NCI-H774 (cell line): ENCODE measurements at regions not wholly inside any gene's neighbourhood (a gene's known extent, or its start where the extent isn't known, plus 50 kb on each side); places are given as distances from the start of the nearest gene placed in this dataset.
"Not testable (repeated sequence)": the region's sequence is repeated elsewhere in the genome, so short reads cannot be mapped to it uniquely, and the experiment has no call there.

Source experiments
- DNase-seq: peaks from one replicate; lab custom pipeline; 2025; lab: John Stamatoyannopoulos, UW

DNA sequence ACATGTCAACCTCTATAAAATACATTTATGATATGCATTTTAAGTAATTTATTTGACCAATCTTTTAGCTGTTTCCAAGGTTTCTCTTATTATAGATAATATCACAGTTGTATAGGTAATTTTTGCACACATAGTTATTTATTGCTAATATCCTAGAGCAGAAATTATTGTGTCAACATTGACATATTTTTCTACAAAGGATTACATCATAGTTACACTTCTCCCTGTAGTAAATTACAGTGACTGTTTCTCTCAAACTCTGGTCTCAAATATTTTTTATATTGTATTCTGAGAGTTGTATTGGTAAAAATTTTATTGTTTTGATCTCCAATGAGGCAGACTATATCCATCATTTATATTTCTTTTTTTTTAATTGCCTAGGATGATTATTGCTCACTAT, 714.4 kb upstream of the CDH6 start:
- DNase-seq = no peak

DNA sequence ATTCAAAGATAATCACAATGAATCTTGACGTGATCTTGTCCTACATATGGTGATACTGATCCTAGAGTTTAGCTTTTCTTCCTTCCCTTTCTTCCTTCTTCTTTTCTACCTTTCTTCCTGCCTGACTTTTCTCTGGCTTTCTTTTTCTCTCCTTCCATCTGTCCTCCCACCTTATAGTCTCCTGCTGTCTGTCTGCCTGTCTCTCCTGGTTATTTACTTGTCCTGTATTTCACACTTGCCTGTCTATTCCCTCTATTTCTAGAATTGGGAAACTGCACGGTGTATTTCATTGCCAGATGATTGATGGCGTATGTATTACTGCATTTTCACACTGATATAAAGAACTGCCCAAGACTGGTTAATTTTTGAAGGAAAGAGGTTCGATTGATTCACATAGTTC, 718.1 kb upstream of the CDH6 start:
- no peak for DNase-seq

- DNase-seq = no peak
These were observed 723.8 kb upstream of the CDH6 start for GRCh38 chr5:30469691-30470090.

DNA sequence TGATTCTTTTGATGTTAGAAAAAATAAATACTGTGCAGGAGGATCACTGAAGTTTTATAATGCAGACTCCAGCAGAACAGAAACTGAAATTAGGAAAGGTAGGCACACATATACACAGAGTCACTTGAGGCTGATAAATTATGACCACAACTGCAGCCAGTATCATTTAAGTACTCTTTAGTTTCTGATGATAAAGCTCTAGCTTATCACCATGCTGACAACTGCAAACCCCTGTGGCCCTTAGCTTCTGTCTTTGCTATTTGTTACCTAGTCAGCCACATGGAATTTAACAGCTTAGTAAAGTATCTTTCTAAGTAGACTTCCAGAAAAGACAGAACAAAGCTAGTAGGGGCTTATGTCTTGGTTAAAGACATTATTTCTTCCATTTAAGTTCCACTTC, 734.8 kb upstream of the CDH6 start:
- DNase-seq = no peak

- not testable (repeated sequence) for DNase-seq
These were observed 738.0 kb upstream of the CDH6 start for GRCh38 chr5:30455484-30455883.

- DNase-seq = no peak
These were observed 740.3 kb upstream of the CDH6 start for GRCh38 chr5:30453168-30453567.

DNA sequence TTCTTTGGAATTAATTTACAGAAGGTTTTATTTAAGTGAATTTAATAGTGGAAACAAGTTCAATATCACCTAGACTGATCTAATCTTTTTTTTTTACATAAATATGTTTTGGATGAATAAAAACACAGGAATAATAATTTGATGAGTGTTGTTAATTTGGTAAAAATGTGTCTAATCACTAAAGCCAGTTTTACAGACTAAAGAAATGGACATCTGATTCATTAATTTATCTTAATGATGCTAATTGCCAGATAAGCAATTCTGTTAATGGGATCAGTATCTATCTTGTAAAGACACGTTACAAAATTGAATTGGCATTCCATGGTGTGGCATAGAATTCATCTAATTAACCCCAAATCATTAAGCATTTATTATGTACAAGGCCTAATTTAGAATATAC, 743.3 kb upstream of the CDH6 start:
- DNase-seq = no peak

DNA sequence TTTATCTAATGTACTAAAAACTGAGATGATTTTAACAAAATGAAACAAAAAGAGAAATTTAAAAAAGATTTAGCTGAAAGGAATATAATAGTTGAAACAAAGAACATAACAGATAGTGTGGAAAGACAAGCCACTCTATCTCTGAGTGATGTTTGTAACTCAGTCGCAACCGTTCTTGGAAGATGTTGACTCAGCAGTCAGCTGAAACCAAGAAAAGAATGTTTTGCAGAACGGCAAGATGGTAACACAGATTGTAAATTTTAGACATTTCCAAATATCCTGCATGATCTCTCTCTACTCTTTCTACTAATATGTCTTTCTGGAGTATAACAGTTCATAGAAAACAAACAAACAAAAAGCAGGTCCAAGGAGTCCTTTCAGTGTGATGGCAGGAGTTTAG, 746.1 kb upstream of the CDH6 start:
- DNase-seq = no peak

GRCh38 chr5:30446456-30446855, 747.0 kb upstream of the CDH6 start:
- no peak for DNase-seq

DNA sequence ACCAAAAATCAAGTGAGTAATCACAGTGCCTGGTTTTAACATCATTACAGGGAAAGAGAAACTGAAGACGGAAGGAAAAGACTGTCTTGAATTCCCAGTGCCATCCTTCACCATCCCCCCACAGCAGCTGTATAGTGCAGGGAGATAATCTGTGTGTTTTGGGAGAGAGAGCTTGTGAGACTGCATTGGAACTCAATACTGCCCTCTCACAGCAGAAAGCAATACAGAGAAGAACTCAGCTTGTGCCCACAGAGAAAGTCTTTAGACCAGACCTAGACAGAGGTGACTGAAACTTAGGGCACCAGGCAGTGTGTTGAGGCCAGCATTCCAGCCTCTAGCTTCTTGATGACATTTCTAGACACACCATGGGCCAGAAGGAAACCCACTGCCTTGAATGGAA, 754.7 kb upstream of the CDH6 start:
- DNase-seq = no peak

GRCh38 chr5:30436691-30437090, 756.8 kb upstream of the CDH6 start:
- DNase-seq = no peak

DNA sequence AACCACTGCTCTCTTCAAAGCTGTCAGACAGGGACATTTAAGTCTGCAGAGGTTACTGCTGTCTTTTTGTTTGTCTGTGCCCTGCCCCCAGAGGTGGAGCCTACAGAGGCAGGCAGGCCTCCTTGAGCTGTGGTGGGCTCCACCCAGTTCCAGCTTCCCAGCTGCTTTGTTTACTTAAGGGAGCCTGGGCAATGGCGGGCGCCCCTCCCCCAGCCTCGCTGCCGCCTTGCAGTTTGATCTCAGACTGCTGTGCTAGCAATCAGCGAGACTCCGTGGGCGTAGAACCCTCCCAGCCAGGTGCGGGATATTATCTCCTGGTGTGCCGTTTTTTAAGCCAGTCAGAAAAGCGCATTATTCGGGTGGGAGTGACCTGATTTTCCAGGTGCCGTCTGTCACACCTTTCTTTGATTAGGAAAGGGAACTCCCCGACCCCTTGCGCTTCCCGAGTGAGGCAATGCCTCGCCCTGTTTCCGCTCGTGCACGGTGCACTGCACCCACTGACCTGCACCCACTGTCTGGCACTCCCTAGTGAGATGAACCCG, 764.5 kb upstream of the CDH6 start:
- DNase-seq = not testable (repeated sequence)

DNA sequence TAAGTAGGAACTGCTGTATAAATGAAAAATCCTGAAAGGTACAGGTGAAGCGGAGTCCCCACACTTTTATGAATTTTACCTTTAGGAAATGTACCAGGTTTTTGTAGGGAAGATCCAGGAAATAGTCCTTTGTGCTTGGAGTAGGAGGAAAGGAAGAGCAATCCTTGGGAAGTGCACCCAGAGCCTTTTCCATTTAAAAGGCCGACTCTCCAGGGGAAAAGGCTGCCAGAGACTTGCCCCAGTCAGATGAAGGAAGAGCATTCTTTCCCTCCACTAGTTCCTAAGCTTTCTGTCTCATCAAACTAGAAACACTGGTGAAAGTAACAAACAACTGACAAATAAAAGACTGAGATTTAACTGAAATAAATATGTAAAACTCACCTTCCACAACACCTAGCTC, 779.4 kb upstream of the CDH6 start:
- DNase-seq = no peak

DNA sequence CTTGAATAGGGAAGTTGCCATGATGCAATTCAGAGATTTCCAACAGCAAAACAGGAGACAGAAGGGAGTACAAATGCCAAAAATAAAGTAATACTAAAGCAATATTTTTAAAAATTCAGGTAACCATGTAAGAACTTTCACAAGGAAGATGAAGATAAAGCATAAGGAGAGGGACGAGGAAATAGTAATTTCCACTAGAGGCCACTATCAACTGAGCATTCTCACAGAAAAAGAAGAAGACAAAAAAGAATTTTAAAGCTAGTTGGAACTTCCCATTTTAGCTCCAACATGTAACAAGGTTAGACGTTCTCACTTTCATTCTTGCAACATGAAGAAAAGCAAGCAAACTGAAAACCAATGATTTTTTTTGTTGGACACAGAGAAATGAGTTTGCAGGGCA, 779.9 kb upstream of the CDH6 start:
- DNase-seq = no peak

DNA sequence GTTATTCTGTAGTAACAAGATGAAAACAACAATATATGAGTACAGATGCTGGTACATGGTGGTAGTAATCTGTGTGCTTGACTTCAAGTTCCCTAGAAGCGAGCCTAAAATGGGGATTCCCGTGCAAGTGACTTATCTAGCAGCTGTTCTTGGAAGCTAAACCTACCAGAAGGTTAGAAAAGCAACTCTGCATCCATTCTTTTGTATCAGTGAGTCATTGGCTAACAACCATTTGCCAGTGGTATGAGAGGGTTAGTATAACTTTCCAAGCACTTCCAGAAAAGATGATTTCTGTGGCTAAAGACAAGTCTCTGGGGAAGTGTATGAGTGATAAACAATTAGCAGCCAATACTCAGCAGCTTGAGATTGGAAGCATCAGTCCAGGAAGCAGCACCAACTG, 787.7 kb upstream of the CDH6 start:
- no peak for DNase-seq

- DNase-seq = peak; percentile 33
These were observed 791.9 kb upstream of the CDH6 start for GRCh38 chr5:30401479-30402058.

DNA sequence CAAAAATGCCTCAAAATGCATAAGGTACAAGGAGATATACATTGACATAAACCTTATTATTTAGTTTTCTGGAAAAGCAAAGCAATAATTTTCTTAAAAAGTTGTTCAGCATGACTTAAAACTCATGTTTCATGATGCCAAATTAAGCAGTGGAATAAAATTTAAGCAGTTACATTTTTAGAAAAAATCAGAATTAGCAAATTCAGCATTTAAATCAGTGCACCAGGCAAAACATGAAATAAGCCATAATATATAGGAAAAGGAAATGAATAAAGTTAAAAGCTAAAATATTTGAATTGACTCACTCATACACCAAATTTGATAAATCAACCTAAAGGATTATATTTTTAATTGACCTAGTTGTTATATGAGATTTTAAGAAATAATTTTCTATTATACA, 795.1 kb upstream of the CDH6 start:
- DNase-seq = no peak

DNA sequence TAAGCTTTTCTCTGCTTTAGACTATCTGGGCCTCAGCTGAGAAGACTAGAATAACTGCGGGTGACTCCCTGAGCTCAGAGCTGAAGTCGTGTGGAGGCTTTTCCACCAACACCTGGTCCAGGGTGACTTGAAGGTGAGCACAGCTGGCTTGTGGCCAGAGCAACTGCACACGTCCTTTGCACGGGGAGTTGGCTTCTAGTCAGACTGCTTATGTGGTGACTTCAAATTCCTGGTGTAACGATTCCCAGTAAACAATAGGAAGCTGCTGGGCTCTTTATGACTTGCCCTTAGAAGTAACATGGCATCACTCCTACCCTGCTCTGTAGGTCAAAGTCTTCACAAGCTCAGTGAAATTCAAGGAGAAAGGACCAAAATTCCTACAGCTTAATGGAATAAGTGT, 800.6 kb upstream of the CDH6 start:
- DNase-seq = no peak

DNA sequence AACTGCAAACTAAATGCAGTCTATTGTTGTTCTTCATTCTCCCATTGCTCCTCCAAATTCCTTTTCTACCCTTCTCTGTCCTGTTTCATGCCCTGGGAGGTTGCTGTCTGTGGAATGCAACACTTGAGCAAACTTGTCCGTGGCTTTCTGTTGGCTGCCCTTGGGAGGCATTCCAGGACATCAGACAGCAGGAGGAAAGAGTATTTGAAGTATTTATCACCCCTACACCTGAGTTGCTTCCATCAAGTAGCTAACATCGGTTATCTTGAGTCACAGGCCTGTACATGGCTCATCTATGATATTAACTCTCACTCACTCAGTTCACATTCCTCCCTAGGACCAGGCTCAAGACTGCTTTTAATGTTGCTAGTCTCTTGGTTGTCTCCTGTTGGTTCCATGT, 803.4 kb upstream of the CDH6 start:
- no peak for DNase-seq

DNA sequence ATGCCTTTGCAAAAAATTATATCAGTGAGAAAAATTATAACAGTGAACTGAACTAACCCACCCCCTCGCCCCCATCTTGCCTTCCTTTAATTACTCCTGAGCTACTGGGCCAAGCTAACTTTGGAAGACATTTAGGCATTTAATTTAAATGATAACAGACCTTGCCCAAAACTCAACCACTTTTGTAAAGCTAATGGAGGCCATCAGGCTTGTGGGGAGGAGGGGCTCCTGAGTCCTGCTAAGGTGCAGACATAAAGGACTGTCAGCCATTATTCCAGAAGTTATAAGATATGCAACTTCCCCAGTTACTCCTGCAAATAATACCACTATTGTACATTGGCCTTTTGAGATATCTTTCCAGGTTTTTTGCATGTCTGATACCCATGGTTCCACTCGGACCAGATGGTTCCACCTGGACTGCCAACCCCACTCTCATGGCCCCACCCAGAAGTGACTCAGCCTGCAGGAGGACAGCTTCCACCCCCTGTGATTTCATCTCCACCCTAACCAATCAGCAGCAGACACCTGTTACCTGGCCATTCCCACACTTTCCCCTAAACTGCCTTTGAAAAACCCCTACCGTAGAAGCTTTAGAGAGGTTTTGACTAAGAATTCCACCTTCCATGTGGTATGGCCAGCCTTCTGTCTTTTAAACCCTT, 805.4 kb upstream of the CDH6 start:
- no peak for DNase-seq

- no peak for DNase-seq
These were observed 807.7 kb upstream of the CDH6 start for GRCh38 chr5:30385754-30386153.

GRCh38 chr5:30384171-30384570, 809.3 kb upstream of the CDH6 start:
- DNase-seq = no peak

- DNase-seq = no peak
These were observed 813.3 kb upstream of the CDH6 start for GRCh38 chr5:30380228-30380627.

- DNase-seq = no peak
These were observed 816.6 kb upstream of the CDH6 start for GRCh38 chr5:30376848-30377247.
